H9 (cell line): ENCODE measurements at regions not wholly inside any gene's neighbourhood (a gene's known extent, or its start where the extent isn't known, plus 50 kb on each side); places are given as distances from the start of the nearest gene placed in this dataset.

ENCODE experiments used
- DNase-seq: peaks from one replicate; pipeline ENCODE4 v3.0.0-alpha.2; 2017
- H2AFZ ChIP-seq: one replicate; pipeline ENCODE4 v1.6.1; 2013; ENCODE audit warnings: mild to moderate bottlenecking, low read length, control low read depth, moderate library complexity
- H2AK5ac ChIP-seq: 2 replicates; pipeline ENCODE4 v1.6.1; 2013; ENCODE audit warnings: low read length, control low read depth, mixed read lengths; ENCODE audit not compliant: insufficient read length
- H2BK120ac ChIP-seq: one replicate; pipeline ENCODE4 v1.6.1; 2013; ENCODE audit warnings: low read depth, mild to moderate bottlenecking, low read length, control low read depth, inconsistent platforms; ENCODE audit not compliant: poor library complexity, severe bottlenecking
- H2BK12ac ChIP-seq: 2 replicates; pipeline ENCODE4 v1.6.1; 2013; ENCODE audit warnings: low read length, control low read depth, mixed read lengths, low read depth; ENCODE audit not compliant: insufficient read length
- H2BK15ac ChIP-seq: 2 replicates; pipeline ENCODE4 v1.6.1; 2013; ENCODE audit warnings: low read depth, low read length, control low read depth
- H2BK20ac ChIP-seq: one replicate; pipeline ENCODE4 v1.6.1; 2013; ENCODE audit warnings: low read depth, mild to moderate bottlenecking, low read length, control low read depth, inconsistent platforms; ENCODE audit not compliant: poor library complexity, severe bottlenecking
- H2BK5ac ChIP-seq: 2 replicates; pipeline ENCODE4 v1.6.1; 2013; ENCODE audit warnings: low read length, control low read depth, mixed read lengths; ENCODE audit not compliant: insufficient read length
- H3K14ac ChIP-seq: 2 replicates; pipeline ENCODE4 v1.6.1; 2013; ENCODE audit warnings: low read length, control low read depth; ENCODE audit not compliant: insufficient read depth
- H3K18ac ChIP-seq: 2 replicates; pipeline ENCODE4 v1.6.1; 2013; ENCODE audit warnings: low read depth, mild to moderate bottlenecking, mixed read lengths, low read length, control low read depth; ENCODE audit not compliant: insufficient read length
- H3K23ac ChIP-seq: 2 replicates; pipeline ENCODE4 v1.6.1; 2013; ENCODE audit warnings: low read length, control low read depth, mixed read lengths, low read depth; ENCODE audit not compliant: insufficient read length
- H3K23me2 ChIP-seq: 2 replicates; pipeline ENCODE4 v1.6.1; 2013; ENCODE audit warnings: low read depth, mild to moderate bottlenecking, mixed read lengths, low read length, control low read depth; ENCODE audit not compliant: insufficient read length, poor library complexity, severe bottlenecking
- H3K27ac ChIP-seq: 2 replicates; pipeline ENCODE4 v1.5.1; 2013; ENCODE audit warnings: low read length, control low read depth, mixed read lengths, low read depth; ENCODE audit not compliant: insufficient read length
- H3K27me3 ChIP-seq: 2 replicates; pipeline ENCODE4 v1.6.1; 2013; ENCODE audit warnings: low read length, control low read depth, inconsistent platforms; ENCODE audit not compliant: insufficient read depth
- H3K4ac ChIP-seq: 2 replicates; pipeline ENCODE4 v1.6.1; 2013; ENCODE audit warnings: low read depth, mild to moderate bottlenecking, control low read depth, inconsistent platforms, low read length, moderate library complexity
- H3K4me1 ChIP-seq: 2 replicates; pipeline ENCODE4 v1.6.1; 2013; ENCODE audit warnings: low read length, control low read depth, inconsistent platforms; ENCODE audit not compliant: insufficient read depth
- H3K4me2 ChIP-seq: 2 replicates; pipeline ENCODE4 v1.6.1; 2013; ENCODE audit warnings: low read length, control low read depth, mixed read lengths; ENCODE audit not compliant: insufficient read length, insufficient read depth
- H3K56ac ChIP-seq: 2 replicates; pipeline ENCODE4 v1.6.1; 2013; ENCODE audit warnings: low read depth, mild to moderate bottlenecking, mixed read lengths, low read length, control low read depth; ENCODE audit not compliant: insufficient read length
- H3K79me1 ChIP-seq: 2 replicates; pipeline ENCODE4 v1.6.1; 2013; ENCODE audit warnings: low read depth, mild to moderate bottlenecking, moderate library complexity, low read length, control low read depth, inconsistent platforms; ENCODE audit not compliant: insufficient read depth, poor library complexity, severe bottlenecking
- H3K79me2 ChIP-seq: 2 replicates; pipeline ENCODE4 v1.6.1; 2013; ENCODE audit warnings: low read length, control low read depth, inconsistent platforms; ENCODE audit not compliant: insufficient read depth
- H3K9ac ChIP-seq: 2 replicates; pipeline ENCODE4 v1.6.1; 2013; ENCODE audit warnings: low read length, control low read depth, mixed read lengths; ENCODE audit not compliant: insufficient read length; ENCODE audit errors: extremely low read depth
- H3K9me3 ChIP-seq: one replicate; pipeline ENCODE4 v1.6.1; 2013; ENCODE audit warnings: low read depth, low read length, inconsistent platforms; ENCODE audit not compliant: control insufficient read depth
- H3T11ph ChIP-seq: one replicate; pipeline ENCODE4 v1.6.1; 2013; ENCODE audit warnings: mild to moderate bottlenecking, low read length, control low read depth, inconsistent platforms
- H4K20me1 ChIP-seq: one replicate; pipeline ENCODE4 v1.6.1; 2013; ENCODE audit not compliant: control insufficient read depth, insufficient read length, insufficient read depth
- H4K5ac ChIP-seq: 2 replicates; pipeline ENCODE4 v1.6.1; 2013; ENCODE audit warnings: low read depth, mild to moderate bottlenecking, mixed read lengths, low read length, control low read depth; ENCODE audit not compliant: insufficient read length
- H4K8ac ChIP-seq: replicated peaks from 2 replicates; pipeline ENCODE4 v1.6.1; 2013; ENCODE audit warnings: low read length, control low read depth, mixed read lengths, low read depth; ENCODE audit not compliant: insufficient read length
- H4K91ac ChIP-seq: 2 replicates; pipeline ENCODE4 v1.6.1; 2013; ENCODE audit warnings: low read depth, mild to moderate bottlenecking, moderate library complexity, mixed read lengths, low read length, control low read depth; ENCODE audit not compliant: insufficient read length
- H3K27ac Mint-ChIP-seq, 3 experiments: 2 replicates in 2 of 3; 3 replicates in 1 of 3; pipeline ENCODE4 v1.8.0; 2020 to 2021; ENCODE audit warnings: mixed read lengths in 3 of 3, mild to moderate bottlenecking in 1 of 3, moderate library complexity in 1 of 3
- H3K27me3 Mint-ChIP-seq: 2 replicates; pipeline ENCODE4 v1.8.0; 2021; ENCODE audit warnings: low read depth, mild to moderate bottlenecking, moderate library complexity, mixed read lengths
- H3K36me3 Mint-ChIP-seq, 3 experiments: 2 replicates in 2 of 3; 3 replicates in 1 of 3; pipeline ENCODE4 v1.8.0; 2020 to 2021; ENCODE audit warnings: low read depth in 3 of 3, mixed read lengths in 3 of 3; ENCODE audit not compliant: insufficient read depth in 1 of 3
- H3K4me1 Mint-ChIP-seq, 2 experiments: 2 replicates each; pipeline ENCODE4 v1.8.0; 2020; ENCODE audit warnings: mixed read lengths in 2 of 2
- H3K4me3 Mint-ChIP-seq, 2 experiments: 2 replicates in 1 of 2; 3 replicates in 1 of 2; pipeline ENCODE4 v1.8.0; 2020 to 2021; ENCODE audit warnings: mild to moderate bottlenecking in 2 of 2, mixed read lengths in 2 of 2, moderate library complexity in 1 of 2
- H3K9me3 Mint-ChIP-seq, 2 experiments: 2 replicates in 1 of 2; 3 replicates in 1 of 2; pipeline ENCODE4 v1.8.0; 2020; ENCODE audit warnings: mild to moderate bottlenecking in 2 of 2, mixed read lengths in 2 of 2, moderate library complexity in 1 of 2
- CTCF ChIP-seq: fragments of 200-600 bp; sonication (generic); conservative IDR thresholded peaks from 3 replicates; pipeline ENCODE4 v1.8.0; 2021; ENCODE audit warnings: antibody characterized with exemption, mild to moderate bottlenecking
- WGBS: extraction: QIAGEN DNeasy Blood & Tissue Kit; methylation state at CpG from one replicate; pipeline ENCODE4 v1.1.7; 2013; ENCODE audit warnings: missing lambda C conversion rate, low lambda C conversion rate, mixed read lengths; ENCODE audit not compliant: insufficient read length; ENCODE audit errors: extremely low coverage; 5-methylcytosine and 5-hydroxymethylcytosine counted together

GRCh38 chr7:80303315-80303714 lies 168.7 kb downstream of the GNAI1 start:
- no peak overlapping the region for H3K27ac Mint-ChIP-seq
- H3K36me3 Mint-ChIP-seq: no peaks in the 10 kb centered on the region

More at GRCh38 chr7:80303315-80303714, 168.7 kb downstream of the GNAI1 start:
- no peak for DNase-seq
- Histone ChIP-seq H3K4me2 (no peak overlapping the region), H3T11ph (no peak overlapping the region), H4K91ac (no peak overlapping the region), H3K18ac (no peak overlapping the region), H3K14ac (no peak overlapping the region), H3K79me2 (no peaks in the 10 kb centered on the region), H3K4ac (no peak overlapping the region), H4K8ac (no peak overlapping the region), H3K9me3 (no peaks in the 10 kb centered on the region), H2BK12ac (no peak overlapping the region), H2BK5ac (no peak overlapping the region), H3K56ac (no peak overlapping the region), H3K9ac (no peak overlapping the region), H3K27ac (no peak overlapping the region), H4K20me1 (no peaks in the 10 kb centered on the region), H2AK5ac (no peak overlapping the region), H4K5ac (no peak overlapping the region), H2BK120ac (no peak overlapping the region), H3K4me1 (no peaks in the 10 kb centered on the region), H2BK20ac (no peak overlapping the region), H2AFZ (no peak overlapping the region), H3K23me2 (no peaks in the 10 kb centered on the region), H3K79me1 (no peaks in the 10 kb centered on the region), H2BK15ac (no peak overlapping the region), H3K27me3 (peaks cover 19% of the 10 kb centered on the region; the same call in 1 of the 2 replicates), H3K23ac (no peak overlapping the region)
- no peak for TF ChIP-seq CTCF
- peaks cover 59% of the 10 kb centered on the region for H3K27me3 Mint-ChIP-seq
- H3K4me3 Mint-ChIP-seq: no peak overlapping the region
- peaks cover 11 to 15% of the 10 kb centered on the region in 2 experiments for H3K4me1 Mint-ChIP-seq
- H3K9me3 Mint-ChIP-seq: no peaks in the 10 kb centered on the region; a peak in 2 of 5 replicates
- WGBS: no CpG with 5 or more reads among the region's 2 CpGs
